H1 (cell line): ENCODE measurements at regions not wholly inside any gene's neighbourhood (a gene's known extent, or its start where the extent isn't known, plus 50 kb on each side); places are given as distances from the start of the nearest gene placed in this dataset.

ENCODE experiments used
- EGR1 ChIP-seq: IDR thresholded peaks from 2 replicates; pipeline ENCODE4 v1.6.1; 2011; ENCODE audit warnings: low read depth, low read length, borderline replicate concordance
- FOSL1 ChIP-seq: IDR thresholded peaks from 2 replicates; pipeline ENCODE4 v1.6.1; 2011; ENCODE audit warnings: mild to moderate bottlenecking, low read depth, low read length, moderate library complexity; ENCODE audit not compliant: insufficient read depth
- NANOG ChIP-seq: IDR thresholded peaks from 2 replicates; pipeline ENCODE4 v1.6.1; 2011; ENCODE audit warnings: low read length, low read depth, mild to moderate bottlenecking, inconsistent platforms; ENCODE audit not compliant: insufficient read depth, poor library complexity, severe bottlenecking
- NRF1 ChIP-seq: IDR thresholded peaks from 2 replicates; pipeline ENCODE4 v1.6.1; 2011; ENCODE audit warnings: mild to moderate bottlenecking, low read depth, low read length, improper control_type of control experiment
- POLR2A ChIP-seq, 2 experiments: IDR thresholded peaks; 1 replicate in 1 of 2; 2 replicates in 1 of 2; pipeline ENCODE4 v1.6.1; 2011; ENCODE audit warnings: low read depth in 2 of 2, low read length in 2 of 2, mild to moderate bottlenecking in 2 of 2; ENCODE audit errors: control extremely low read depth in 1 of 2
- TCF12 ChIP-seq: IDR thresholded peaks from 2 replicates; pipeline ENCODE4 v1.6.1; 2011; ENCODE audit warnings: low read depth, mild to moderate bottlenecking, low read length
- ZNF274 ChIP-seq: IDR thresholded peaks from 2 replicates; pipeline ENCODE4 v1.7.0; 2012; ENCODE audit warnings: low read length, borderline replicate concordance; ENCODE audit errors: extremely low read depth
- TF ChIP-seq, protein P1 (sequence below): fragments of 300-600 bp; sonication (generic); IDR thresholded peaks from 2 replicates; pipeline ENCODE4 v1.7.1; 2012; ENCODE audit warnings: low read length, moderate library complexity, mild to moderate bottlenecking, inconsistent platforms; ENCODE audit not compliant: insufficient replicate concordance

DNA sequence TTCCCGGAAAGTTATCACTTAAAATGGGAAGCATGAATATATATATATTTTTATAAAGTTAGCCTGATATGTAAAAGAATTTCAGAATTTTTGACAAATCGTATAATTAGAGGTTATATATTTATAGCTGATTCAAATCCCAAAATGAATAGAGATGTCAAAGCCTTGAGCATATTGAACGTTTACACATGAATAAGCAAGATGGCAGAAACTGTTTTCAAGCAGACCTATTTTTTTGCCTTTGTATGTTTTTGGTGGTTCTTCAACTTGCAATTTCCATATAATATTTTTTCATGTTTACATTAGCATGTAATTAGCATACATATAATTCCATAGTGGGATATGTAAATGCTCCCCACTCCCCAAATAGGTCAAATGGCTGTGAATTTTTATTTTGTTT, 189.9 kb downstream of the PRL start (continued):
- TF ChIP-seq, protein P1, sequence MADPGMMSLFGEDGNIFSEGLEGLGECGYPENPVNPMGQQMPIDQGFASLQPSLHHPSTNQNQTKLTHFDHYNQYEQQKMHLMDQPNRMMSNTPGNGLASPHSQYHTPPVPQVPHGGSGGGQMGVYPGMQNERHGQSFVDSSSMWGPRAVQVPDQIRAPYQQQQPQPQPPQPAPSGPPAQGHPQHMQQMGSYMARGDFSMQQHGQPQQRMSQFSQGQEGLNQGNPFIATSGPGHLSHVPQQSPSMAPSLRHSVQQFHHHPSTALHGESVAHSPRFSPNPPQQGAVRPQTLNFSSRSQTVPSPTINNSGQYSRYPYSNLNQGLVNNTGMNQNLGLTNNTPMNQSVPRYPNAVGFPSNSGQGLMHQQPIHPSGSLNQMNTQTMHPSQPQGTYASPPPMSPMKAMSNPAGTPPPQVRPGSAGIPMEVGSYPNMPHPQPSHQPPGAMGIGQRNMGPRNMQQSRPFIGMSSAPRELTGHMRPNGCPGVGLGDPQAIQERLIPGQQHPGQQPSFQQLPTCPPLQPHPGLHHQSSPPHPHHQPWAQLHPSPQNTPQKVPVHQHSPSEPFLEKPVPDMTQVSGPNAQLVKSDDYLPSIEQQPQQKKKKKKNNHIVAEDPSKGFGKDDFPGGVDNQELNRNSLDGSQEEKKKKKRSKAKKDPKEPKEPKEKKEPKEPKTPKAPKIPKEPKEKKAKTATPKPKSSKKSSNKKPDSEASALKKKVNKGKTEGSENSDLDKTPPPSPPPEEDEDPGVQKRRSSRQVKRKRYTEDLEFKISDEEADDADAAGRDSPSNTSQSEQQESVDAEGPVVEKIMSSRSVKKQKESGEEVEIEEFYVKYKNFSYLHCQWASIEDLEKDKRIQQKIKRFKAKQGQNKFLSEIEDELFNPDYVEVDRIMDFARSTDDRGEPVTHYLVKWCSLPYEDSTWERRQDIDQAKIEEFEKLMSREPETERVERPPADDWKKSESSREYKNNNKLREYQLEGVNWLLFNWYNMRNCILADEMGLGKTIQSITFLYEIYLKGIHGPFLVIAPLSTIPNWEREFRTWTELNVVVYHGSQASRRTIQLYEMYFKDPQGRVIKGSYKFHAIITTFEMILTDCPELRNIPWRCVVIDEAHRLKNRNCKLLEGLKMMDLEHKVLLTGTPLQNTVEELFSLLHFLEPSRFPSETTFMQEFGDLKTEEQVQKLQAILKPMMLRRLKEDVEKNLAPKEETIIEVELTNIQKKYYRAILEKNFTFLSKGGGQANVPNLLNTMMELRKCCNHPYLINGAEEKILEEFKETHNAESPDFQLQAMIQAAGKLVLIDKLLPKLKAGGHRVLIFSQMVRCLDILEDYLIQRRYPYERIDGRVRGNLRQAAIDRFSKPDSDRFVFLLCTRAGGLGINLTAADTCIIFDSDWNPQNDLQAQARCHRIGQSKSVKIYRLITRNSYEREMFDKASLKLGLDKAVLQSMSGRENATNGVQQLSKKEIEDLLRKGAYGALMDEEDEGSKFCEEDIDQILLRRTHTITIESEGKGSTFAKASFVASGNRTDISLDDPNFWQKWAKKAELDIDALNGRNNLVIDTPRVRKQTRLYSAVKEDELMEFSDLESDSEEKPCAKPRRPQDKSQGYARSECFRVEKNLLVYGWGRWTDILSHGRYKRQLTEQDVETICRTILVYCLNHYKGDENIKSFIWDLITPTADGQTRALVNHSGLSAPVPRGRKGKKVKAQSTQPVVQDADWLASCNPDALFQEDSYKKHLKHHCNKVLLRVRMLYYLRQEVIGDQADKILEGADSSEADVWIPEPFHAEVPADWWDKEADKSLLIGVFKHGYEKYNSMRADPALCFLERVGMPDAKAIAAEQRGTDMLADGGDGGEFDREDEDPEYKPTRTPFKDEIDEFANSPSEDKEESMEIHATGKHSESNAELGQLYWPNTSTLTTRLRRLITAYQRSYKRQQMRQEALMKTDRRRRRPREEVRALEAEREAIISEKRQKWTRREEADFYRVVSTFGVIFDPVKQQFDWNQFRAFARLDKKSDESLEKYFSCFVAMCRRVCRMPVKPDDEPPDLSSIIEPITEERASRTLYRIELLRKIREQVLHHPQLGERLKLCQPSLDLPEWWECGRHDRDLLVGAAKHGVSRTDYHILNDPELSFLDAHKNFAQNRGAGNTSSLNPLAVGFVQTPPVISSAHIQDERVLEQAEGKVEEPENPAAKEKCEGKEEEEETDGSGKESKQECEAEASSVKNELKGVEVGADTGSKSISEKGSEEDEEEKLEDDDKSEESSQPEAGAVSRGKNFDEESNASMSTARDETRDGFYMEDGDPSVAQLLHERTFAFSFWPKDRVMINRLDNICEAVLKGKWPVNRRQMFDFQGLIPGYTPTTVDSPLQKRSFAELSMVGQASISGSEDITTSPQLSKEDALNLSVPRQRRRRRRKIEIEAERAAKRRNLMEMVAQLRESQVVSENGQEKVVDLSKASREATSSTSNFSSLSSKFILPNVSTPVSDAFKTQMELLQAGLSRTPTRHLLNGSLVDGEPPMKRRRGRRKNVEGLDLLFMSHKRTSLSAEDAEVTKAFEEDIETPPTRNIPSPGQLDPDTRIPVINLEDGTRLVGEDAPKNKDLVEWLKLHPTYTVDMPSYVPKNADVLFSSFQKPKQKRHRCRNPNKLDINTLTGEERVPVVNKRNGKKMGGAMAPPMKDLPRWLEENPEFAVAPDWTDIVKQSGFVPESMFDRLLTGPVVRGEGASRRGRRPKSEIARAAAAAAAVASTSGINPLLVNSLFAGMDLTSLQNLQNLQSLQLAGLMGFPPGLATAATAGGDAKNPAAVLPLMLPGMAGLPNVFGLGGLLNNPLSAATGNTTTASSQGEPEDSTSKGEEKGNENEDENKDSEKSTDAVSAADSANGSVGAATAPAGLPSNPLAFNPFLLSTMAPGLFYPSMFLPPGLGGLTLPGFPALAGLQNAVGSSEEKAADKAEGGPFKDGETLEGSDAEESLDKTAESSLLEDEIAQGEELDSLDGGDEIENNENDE, result no peak
- TF ChIP-seq EGR1 (no peak), ZNF274 (no peak), NRF1 (no peak), TCF12 (no peak), FOSL1 (no peak), POLR2A (IDR thresholded peaks at IDR 0.05; ENCODE audit: control extremely low read depth in 1 of 2, low read depth in 2 of 2, low read length in 2 of 2) (no peak), NANOG (no peak)
